Peyer's patch (tissue), 4 donors: ENCODE measurements at regions not wholly inside any gene's neighbourhood (a gene's known extent, or its start where the extent isn't known, plus 50 kb on each side); places are given as distances from the start of the nearest gene placed in this dataset.

ENCODE experiments used
- DNase-seq, 3 donors: peaks; one replicate each; pipeline ENCODE4 v3.0.0-alpha.2; 2017 to 2019
- H3K27ac ChIP-seq, 4 donors: fragments of 200-600 bp; sonication (generic); one replicate each; pipeline ENCODE4 v1.5.1; 2016 to 2019
- H3K27me3 ChIP-seq, 2 donors: fragments of 200-600 bp; sonication (generic); one replicate each; pipeline ENCODE4 v1.5.1; 2019
- H3K36me3 ChIP-seq, 3 donors: fragments of 200-600 bp; sonication (generic); one replicate each; pipeline ENCODE4 v1.5.1; 2016 to 2019
- H3K4me1 ChIP-seq, 4 donors: fragments of 200-600 bp; sonication (generic); one replicate each; pipeline ENCODE4 v1.5.1; 2016 to 2019
- H3K4me3 ChIP-seq, 4 donors: fragments of 200-600 bp; sonication (generic); 1 replicate in 3 of 4; 2 replicates in 1 of 4; pipeline ENCODE4 v1.5.1; 2016 to 2019; ENCODE audit warnings: mild to moderate bottlenecking in 1 of 4
- H3K9me3 ChIP-seq, 4 donors: fragments of 200-600 bp; sonication (generic); one replicate each; pipeline ENCODE4 v1.5.1; 2016 to 2019; ENCODE audit warnings: mild to moderate bottlenecking in 1 of 4
- CTCF ChIP-seq, 6 experiments: fragments of 450-650 bp in 4 of 6; fragments of 200-600 bp in 2 of 6; sonication (generic) in 1 of 6; IDR thresholded peaks; one replicate each; pipeline ENCODE4 v1.5.1; 2017 to 2019; ENCODE audit warnings: antibody characterized with exemption in 6 of 6, mild to moderate bottlenecking in 3 of 6, moderate library complexity in 1 of 6
- POLR2A ChIP-seq, 2 donors: fragments of 450-650 bp; IDR thresholded peaks; one replicate each; pipeline ENCODE4 v1.5.1; 2017; ENCODE audit warnings: antibody characterized with exemption in 2 of 2, mild to moderate bottlenecking in 2 of 2, moderate library complexity in 2 of 2

DNA sequence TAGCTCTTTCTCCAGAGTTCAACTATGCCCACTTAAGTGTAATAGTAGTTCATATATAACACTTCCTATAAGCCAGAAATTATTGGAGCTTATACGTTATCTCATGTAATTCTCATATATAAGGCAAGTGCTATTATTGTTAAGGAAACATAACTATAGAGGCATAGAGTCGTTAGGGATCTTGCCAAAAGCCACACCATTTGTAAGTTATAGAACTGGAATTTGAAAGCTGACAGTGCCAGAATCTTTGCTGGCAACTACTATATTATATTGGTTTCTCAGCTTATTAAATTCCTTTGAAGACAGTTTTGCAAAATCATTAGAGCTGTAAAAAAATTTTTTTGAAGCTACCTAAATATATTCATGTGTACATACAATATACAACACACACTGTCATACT is 51.0 kb upstream of the MBNL2 start:
- Histone ChIP-seq H3K27me3 (no peaks in the 10 kb centered on the region), H3K4me1 (no peaks in the 10 kb centered on the region), H3K27ac (no peak overlapping the region), H3K36me3 (no peaks in the 10 kb centered on the region), H3K4me3 (no peak overlapping the region), H3K9me3 (no peaks in the 10 kb centered on the region)
- DNase-seq = no peak
- TF ChIP-seq POLR2A (IDR thresholded peaks at IDR 0.05) (no peak), CTCF (IDR thresholded peaks at IDR 0.05) (no peak)
